ENCODE measurements at regions not wholly inside any gene's neighbourhood (a gene's known extent, or its start where the extent isn't known, plus 50 kb on each side); places are given as distances from the start of the nearest gene placed in this dataset.
A peak's percentile ranks its signal among the peaks of the same experiment; 100 is the strongest.
"Not testable (repeated sequence)": the region's sequence is repeated elsewhere in the genome, so short reads cannot be mapped to it uniquely, and the experiment has no call there.

DNA sequence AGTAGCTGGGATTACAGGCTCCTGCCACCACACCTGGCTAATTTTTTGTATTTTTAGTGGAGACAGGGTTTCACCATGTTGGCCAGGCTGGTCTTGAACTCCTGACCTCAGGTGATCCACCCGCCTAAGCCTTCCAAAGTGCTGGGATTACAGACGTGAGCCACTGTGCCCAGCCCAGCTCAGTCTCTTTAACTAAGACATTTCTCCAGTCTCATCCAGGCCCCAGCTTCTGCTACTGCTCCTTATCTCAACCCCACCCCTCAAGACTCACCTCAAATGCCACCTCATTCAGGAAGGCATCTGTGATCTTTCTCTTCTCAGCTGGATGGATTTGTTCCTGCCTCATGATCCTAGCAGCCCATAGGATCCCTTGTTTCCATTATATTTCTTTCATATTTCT lies 85.9 kb upstream of the GRAMD1B start:
- DNase-seq = not testable (repeated sequence)

DNA sequence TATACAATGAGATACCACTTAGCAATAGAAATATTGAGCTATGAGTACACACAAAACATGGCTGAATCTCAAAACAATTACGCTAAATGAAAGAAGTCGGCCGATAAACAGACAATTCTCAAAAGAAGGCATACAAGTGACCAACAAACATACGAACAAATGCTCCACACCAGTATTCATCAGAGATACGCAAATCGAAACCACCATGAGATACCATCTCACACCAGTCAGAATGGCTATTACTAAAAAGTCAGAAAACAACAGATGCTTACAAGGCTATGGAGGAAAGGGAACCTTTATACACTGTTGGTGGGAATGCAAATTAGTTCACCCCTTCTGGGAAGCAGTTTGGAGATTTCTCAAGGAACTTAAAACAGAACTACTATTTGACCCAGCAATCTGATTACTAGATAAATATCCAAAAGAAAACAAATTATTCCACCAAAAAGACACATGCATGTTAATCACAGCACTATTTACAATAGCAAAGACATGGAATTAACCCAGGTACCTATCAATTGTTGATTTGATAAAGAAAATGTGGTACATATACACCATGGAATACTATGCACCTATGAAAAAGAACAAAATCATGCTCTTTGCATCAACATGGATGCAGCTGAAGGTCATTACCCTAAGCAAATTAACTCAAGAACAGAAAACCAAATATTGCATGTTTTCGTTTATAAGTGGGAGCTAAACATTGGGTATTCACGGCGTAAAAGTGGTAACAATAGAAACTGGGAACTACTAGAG lies 90.9 kb upstream of the GRAMD1B start:
- no peak for DNase-seq

GRCh38 chr11:123338266-123338800 lies 91.7 kb upstream of the GRAMD1B start:
- no peak for DNase-seq

DNA sequence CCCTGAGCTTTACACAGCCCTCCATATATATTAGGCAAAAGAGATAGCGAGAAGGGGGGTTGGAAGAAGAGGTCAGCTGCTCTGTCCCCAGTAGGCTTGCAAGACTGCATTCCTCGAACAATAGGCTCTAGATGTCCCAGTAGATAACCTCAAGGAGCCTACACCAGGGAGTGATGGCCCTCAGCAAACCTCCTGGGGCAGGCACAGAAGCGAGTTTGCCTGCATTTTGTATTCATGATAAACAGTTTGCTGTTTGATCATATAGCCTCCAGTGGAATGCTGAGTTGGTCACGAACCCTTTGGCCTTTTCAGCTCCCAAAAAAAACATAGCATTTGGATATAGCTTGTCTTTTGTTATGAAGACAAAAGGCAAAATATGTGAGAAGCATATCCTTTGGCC lies 95.1 kb upstream of the GRAMD1B start:
- DNase-seq = no peak

DNA sequence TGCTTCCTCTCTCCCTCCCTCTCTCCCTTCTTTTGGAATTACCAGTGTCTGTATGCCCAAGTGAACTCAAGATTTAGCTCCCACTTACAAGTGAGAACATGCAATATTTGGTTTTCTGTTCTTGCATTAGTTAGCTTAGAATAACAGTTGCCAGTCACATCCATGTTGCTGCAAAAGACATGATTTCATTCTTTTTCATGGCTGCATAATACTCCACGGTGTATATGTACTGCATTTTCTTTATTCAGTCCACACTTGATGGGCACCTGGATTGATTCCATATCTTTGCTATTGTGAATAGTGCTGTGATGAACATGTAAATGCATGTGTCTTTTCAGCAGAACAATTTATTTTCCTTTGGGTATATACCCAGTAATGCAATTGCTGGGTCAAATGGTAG lies 97.5 kb upstream of the GRAMD1B start:
- not testable (repeated sequence) for DNase-seq

DNA sequence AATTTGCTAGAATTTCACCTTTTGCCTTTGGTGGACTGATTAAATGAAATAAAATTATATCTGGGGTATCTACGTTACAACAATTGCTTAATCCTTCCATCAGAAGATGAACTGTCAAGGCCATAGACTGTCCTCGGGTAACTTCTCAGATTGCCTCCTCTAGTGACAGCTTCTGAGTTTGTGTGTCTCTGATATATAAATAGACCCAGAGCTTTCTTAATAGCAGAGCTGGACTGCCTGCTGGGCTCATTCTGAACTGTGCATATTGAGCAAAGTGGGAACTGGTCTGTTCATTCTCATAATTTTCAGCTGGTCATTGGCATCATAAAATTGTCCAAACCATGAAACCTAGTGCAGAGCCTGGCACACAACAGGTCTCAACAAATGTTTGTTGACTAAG lies 99.1 kb upstream of the GRAMD1B start:
- DNase-seq = no peak

DNA sequence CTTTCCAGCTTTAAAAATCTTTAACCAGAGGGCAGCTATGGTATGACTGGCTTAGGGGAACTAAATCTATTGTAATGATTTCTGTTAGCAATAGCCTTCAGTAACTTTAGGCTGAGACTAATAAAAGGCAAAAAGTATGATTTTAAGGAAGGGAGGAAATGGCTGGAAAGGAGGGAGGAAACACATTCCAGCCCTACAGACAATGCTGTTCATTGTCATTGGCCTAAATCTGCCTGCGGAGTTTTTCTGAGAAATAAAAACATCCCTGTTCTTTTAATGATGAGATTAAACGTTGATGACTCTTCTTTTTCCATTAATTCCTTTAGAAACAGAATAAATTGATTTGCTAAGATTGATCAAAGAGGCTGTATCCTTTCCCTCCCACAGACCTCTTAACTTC lies 99.6 kb upstream of the GRAMD1B start:
- no peak for DNase-seq

- no peak for DNase-seq
These were observed 100.0 kb upstream of the GRAMD1B start for GRCh38 chr11:123330071-123330470.

DNA sequence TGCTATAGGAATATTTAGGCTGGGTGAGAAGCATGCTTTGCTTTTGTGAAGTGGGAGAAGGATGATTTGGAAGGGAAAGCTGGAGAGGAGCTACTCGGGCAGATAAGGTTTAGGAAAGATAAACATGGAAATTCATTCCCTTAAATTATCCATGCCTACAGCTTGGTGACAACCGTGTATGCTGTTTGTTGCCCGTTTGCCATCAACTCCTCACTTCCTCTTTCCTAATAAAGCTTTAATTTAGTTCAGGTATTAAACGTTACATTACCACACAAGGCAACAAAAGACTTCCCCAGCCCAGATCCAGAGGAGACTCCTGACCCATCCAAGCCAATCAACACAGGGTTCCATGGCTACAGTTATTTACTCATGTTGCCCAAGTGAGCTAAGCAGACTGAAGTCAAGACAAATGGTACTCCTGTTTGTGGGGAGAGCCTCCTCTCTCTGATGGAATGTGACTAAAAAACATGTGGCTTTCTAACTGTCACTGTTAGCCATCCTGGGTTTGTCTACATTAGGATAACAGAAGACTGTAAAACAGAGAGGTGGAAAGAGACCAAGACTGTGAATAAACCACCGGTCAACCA lies 101.7 kb upstream of the GRAMD1B start:
- no peak for DNase-seq

GRCh38 chr11:123325533-123325932 lies 104.5 kb upstream of the GRAMD1B start:
- DNase-seq = no peak

- DNase-seq = no peak
These were observed 106.5 kb upstream of the GRAMD1B start for GRCh38 chr11:123323568-123323967.

DNA sequence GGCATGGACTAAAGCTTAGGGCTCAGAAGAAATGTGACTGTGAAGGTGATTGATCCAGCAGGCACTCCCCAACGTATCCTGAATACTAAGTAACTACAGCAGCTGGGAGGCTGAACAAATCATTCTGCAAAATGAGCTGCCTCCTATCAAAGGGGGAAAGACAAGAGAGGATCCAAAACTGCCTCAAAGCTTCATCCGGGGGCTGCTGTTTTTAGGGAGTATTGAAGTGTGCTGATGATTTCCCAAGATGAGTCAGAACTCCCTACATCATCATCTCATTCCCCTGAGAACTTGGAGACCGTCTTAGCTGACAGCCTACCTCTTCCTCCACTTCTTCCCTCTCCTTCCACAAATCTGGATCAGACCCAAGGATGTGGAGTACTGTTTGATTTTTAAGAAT lies 108.4 kb upstream of the GRAMD1B start:
- DNase-seq = peak; percentile 17

- DNase-seq = no peak
These were observed 111.4 kb upstream of the GRAMD1B start for GRCh38 chr11:123318623-123319022.

DNA sequence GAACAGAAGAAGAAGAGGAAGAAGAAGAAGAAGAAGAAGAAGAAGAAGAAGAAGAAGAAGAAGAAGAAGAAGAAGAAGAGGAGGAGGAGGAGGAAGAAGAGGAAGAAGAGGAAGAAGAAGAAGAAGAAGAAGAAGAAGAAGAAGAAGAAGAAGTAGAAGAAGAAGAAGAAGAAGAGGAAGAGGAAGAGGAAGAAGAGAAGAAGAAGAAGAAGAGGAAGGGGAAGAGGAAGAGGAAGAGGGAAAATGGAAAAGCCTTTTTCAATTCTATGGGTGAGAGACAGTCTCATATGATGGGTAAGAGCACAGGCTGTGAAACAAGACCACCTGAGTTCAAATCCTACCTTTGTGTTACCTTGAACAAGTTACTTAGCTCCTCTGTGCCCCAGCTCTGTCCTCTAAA lies 111.9 kb upstream of the GRAMD1B start:
- DNase-seq = not testable (repeated sequence)

- peak; percentile 54 for DNase-seq
These were observed 114.1 kb upstream of the GRAMD1B start for GRCh38 chr11:123316003-123316402.

DNA sequence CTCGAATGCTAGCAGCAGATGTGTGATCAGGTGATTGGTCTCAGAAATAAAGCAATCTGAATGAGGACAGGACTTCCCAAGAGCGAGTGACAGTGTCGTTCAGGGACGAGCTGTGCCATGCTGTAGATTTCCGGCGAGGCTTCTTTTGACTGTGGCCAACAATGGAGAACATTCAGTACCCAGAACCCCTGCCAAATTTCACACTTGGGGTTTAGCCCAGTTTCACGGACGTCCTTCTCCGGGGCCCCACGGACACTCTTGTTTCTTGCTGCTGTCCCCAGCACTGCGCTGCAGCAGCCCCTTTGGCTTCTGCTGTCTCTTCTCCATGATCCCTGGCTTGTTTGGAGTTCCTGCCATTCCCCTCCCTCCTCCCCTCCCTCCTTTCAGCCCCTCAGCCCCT lies 115.1 kb upstream of the GRAMD1B start:
- no peak for DNase-seq

GRCh38 chr11:123313262-123313661 lies 116.8 kb upstream of the GRAMD1B start:
- no peak for DNase-seq

- DNase-seq = peak; percentile 71
These were observed 113.0 kb upstream of the CLMP start for GRCh38 chr11:123308077-123308476.

GRCh38 chr11:123307276-123307675 lies 112.2 kb upstream of the CLMP start:
- no peak for DNase-seq

GRCh38 chr11:123306531-123306930 lies 111.5 kb upstream of the CLMP start:
- DNase-seq = no peak

GRCh38 chr11:123305601-123306375 lies 110.7 kb upstream of the CLMP start:
- no peak for DNase-seq

DNA sequence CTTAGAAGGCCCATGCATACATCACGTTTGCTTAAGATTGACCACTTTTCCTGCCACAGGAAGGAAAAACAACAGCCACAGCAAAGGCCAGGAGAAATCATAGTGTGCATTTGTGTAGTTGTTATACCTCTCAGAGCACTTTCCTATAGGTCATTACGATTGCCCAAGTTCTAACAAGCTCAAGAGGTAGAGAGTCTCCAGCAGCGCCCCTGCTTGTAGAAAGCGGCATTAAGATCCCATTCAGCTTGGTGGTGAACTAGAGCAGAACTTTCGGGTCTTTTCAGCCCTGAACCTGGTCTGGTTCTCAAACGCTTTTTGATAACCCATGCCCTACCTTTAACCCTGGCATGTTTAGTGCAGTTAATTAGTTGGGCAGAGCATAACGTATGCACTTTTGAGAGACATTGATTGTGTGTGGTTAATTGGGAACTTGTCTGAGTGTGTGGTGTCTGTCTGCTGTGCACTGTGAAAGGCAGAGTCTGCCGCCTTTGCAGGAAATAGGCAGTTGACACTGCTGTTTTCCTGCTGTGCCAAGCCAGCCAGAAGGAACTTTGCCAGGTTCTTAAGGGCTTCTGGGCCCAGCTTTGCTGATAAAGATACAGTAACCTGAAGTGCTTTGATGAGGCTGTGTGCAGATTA lies 109.9 kb upstream of the CLMP start:
- DNase-seq = no peak

DNA sequence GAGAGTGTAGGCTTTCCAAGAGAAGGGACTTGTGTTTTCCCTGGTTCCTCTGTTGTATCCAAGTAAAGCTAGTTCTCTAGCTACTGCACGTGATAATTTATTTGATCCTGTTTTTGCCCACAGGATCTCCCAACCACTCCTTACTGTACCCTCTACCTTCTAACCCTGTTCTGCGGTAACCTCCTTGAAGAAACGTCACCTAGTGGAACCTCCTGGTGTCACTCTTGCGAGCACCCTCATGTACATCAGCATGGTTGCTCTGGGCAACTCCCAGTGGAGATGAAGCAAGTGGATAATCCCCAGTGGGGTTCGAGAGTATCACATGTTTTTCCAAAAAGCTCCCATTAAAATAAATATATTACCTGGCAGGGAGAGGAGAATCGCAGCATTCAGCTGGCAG lies 108.9 kb upstream of the CLMP start:
- no peak for DNase-seq

Data from fibroblast of skin of back (primary cell).